Lower lobe of right lung (tissue), 2 donors: ENCODE measurements at regions not wholly inside any gene's neighbourhood (a gene's known extent, or its start where the extent isn't known, plus 50 kb on each side); places are given as distances from the start of the nearest gene placed in this dataset.

Source experiments
- ATAC-seq, 2 donors: fragments of 200-7000 bp; cut with Tn5 transposase; one replicate each; pipeline ENCODE4 v1.9.1; 2020 to 2022; ENCODE audit warnings: mild to moderate bottlenecking in 2 of 2, moderate library complexity in 2 of 2
- DNase-seq: peaks from one replicate; pipeline ENCODE4 v3.0.0-alpha.2; 2020
- H3K27ac ChIP-seq: fragments of 200-600 bp; one replicate; pipeline ENCODE4 v1.8.0; 2022
- H3K27me3 ChIP-seq: fragments of 200-600 bp; one replicate; pipeline ENCODE4 v1.8.0; 2022; ENCODE audit warnings: low read depth
- H3K36me3 ChIP-seq: fragments of 200-600 bp; one replicate; pipeline ENCODE4 v1.8.0; 2022; ENCODE audit warnings: mild to moderate bottlenecking
- H3K4me1 ChIP-seq: fragments of 200-600 bp; one replicate; pipeline ENCODE4 v1.8.0; 2022
- H3K4me3 ChIP-seq: fragments of 200-600 bp; one replicate; pipeline ENCODE4 v1.8.0; 2022; ENCODE audit warnings: mild to moderate bottlenecking
- H3K9me3 ChIP-seq: fragments of 200-600 bp; one replicate; pipeline ENCODE4 v1.8.0; 2022
- intact Hi-C: fragments of 100-400 bp; cut with DNase I; formaldehyde crosslinking; loops from one replicate; pipeline ENCODE4 v1.11.0; 2022
- TF ChIP-seq, protein P1 (sequence below): fragments of 200-600 bp; IDR thresholded peaks from one replicate; pipeline ENCODE4 v1.8.0; 2022; ENCODE audit warnings: antibody characterized with exemption, mild to moderate bottlenecking
- donor health status: DM: no; HTN: yes; CAD: no; lungs with severe emphysema.

GRCh38 chr10:52440612-52441285 is 126.7 kb downstream of the DKK1 start:
- H3K4me3 ChIP-seq = no peak overlapping the region
- no peaks in the 10 kb centered on the region for H3K27me3 ChIP-seq
- H3K27ac ChIP-seq = no peak overlapping the region
- H3K9me3 ChIP-seq = no peaks in the 10 kb centered on the region
- DNase-seq (no peak), ATAC-seq (no peak)
- no peaks in the 10 kb centered on the region for H3K4me1 ChIP-seq
- intact Hi-C loops = no loop called here
- TF ChIP-seq, protein P1, sequence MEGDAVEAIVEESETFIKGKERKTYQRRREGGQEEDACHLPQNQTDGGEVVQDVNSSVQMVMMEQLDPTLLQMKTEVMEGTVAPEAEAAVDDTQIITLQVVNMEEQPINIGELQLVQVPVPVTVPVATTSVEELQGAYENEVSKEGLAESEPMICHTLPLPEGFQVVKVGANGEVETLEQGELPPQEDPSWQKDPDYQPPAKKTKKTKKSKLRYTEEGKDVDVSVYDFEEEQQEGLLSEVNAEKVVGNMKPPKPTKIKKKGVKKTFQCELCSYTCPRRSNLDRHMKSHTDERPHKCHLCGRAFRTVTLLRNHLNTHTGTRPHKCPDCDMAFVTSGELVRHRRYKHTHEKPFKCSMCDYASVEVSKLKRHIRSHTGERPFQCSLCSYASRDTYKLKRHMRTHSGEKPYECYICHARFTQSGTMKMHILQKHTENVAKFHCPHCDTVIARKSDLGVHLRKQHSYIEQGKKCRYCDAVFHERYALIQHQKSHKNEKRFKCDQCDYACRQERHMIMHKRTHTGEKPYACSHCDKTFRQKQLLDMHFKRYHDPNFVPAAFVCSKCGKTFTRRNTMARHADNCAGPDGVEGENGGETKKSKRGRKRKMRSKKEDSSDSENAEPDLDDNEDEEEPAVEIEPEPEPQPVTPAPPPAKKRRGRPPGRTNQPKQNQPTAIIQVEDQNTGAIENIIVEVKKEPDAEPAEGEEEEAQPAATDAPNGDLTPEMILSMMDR = no peak
- no peaks in the 10 kb centered on the region for H3K36me3 ChIP-seq

- no peak for ATAC-seq
- Histone ChIP-seq H3K9me3 (no peaks in the 10 kb centered on the region), H3K27me3 (no peaks in the 10 kb centered on the region), H3K4me1 (no peaks in the 10 kb centered on the region), H3K27ac (no peak overlapping the region), H3K4me3 (no peak overlapping the region), H3K36me3 (no peaks in the 10 kb centered on the region)
- TF ChIP-seq, protein P1 = no peak
- DNase-seq = no peak
- intact Hi-C loops = no loop called here
Observed at GRCh38 chr10:52442576-52442975, 128.5 kb downstream of the DKK1 start.

DNA sequence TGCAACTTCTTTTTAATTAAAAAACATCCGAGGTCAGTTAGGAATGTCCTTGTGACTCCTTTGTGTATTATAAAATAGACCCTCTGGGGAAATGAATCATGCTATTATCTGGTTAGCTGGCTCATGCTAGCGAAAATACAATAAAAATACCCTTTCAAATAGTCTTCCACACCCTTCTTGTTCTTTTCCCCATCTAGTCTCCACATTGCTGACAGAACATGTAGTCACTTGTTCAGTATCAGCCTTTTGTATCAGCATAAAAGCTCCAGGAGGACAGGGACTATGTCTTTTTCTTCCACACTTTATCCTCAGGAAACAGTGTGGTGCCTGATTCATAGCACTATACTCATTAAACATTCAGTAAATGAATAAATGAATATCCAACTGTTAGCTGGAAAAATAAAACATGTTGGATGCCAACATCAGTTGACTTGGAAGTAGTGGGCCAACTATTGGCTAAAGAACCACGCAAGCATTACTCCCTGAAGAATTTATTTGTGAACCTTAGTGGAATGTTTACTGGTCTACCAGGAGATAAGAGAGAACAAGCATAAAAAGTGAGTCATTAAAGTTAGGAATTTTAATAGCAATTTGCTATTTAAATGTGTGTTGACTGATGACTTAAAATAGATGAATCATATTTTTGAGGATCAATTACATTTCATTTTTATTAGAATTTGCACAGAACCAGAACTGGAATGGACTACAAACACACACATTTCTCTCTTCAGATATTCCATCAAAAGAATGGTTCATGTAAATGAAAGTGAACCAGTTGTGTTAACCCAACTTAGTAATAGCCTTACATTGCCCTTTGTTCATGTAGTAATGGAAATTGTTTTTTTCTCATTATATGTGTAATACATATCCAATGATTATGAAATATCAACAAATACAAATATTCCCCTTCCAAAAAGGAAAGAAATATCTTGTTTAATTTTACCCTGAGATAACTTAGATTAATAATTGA is 129.6 kb downstream of the DKK1 start:
- DNase-seq (no peak), ATAC-seq (peak in 1 of 2 donors; percentile 47)
- H3K27ac ChIP-seq = no peak overlapping the region

GRCh38 chr10:52446391-52446790 is 132.3 kb downstream of the DKK1 start:
- Histone ChIP-seq H3K27ac (no peak overlapping the region), H3K36me3 (no peaks in the 10 kb centered on the region), H3K9me3 (no peaks in the 10 kb centered on the region), H3K27me3 (no peaks in the 10 kb centered on the region), H3K4me3 (no peak overlapping the region), H3K4me1 (no peaks in the 10 kb centered on the region)
- ATAC-seq = no peak
- TF ChIP-seq, protein P1 = no peak
- intact Hi-C loops = no loop called here
- DNase-seq = no peak

More for the DNA sequence above, 129.6 kb downstream of the DKK1 start:
- H3K27me3 ChIP-seq = no peaks in the 10 kb centered on the region
- intact Hi-C loops = no loop called here
- TF ChIP-seq, protein P1 = no peak
- no peak overlapping the region for H3K4me3 ChIP-seq
- H3K36me3 ChIP-seq = no peaks in the 10 kb centered on the region
- no peaks in the 10 kb centered on the region for H3K9me3 ChIP-seq
- H3K4me1 ChIP-seq = no peaks in the 10 kb centered on the region

DNA sequence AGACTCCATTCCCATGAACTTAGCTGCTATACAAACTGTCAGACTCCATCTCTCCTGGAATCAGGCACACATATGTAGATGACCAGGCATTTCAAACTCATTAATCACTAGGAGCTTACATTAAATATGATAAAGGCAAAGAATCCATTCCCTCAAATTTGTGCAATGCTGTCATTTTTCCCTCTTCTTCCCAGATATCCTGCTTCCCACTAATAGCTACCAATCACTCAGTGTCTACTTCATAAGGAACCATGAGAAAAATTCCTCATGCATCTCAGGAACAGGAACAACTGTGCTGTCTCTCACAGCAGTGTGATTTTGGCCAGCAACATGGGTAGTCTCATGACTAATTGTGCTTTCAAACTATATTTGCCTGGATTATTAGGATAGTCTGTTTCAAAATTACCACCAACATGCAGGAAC is 133.9 kb downstream of the DKK1 start:
- H3K4me3 ChIP-seq = no peak overlapping the region
- TF ChIP-seq, protein P1 = no peak
- H3K27ac ChIP-seq = no peak overlapping the region
- H3K9me3 ChIP-seq = no peaks in the 10 kb centered on the region
- no peaks in the 10 kb centered on the region for H3K4me1 ChIP-seq
- DNase-seq (no peak), ATAC-seq (no peak)
- intact Hi-C loops = no loop called here
- no peaks in the 10 kb centered on the region for H3K36me3 ChIP-seq
- H3K27me3 ChIP-seq = no peaks in the 10 kb centered on the region
